Endothelial cell of umbilical vein (primary cell): ENCODE measurements at regions not wholly inside any gene's neighbourhood (a gene's known extent, or its start where the extent isn't known, plus 50 kb on each side); places are given as distances from the start of the nearest gene placed in this dataset.

Experiments
- BruUV-seq: library from RNA; stranded (reverse); fragments of 400-500 nt; replicated peaks from 2 replicates; lab custom pipeline; 2021; lab: Mats Ljungman, UMichigan
- CTCF ChIA-PET: fragments of 300-600, 350-600 bp; sonication (Branson Sonifier 250); formaldehyde crosslinking; loops from one replicate; lab custom pipeline; 2021; ENCODE audit warnings: antibody characterized with exemption, inconsistent platforms; lab: Charles Lee
- POLR2A ChIA-PET: fragments of 300-600, 350-600 bp; sonication (Branson Sonifier 250); formaldehyde crosslinking; loops from one replicate; lab custom pipeline; 2021; ENCODE audit warnings: antibody characterized with exemption, inconsistent platforms; lab: Charles Lee
- DNase-seq: peaks from one replicate; pipeline ENCODE4 v3.0.0-alpha.2; 2011; ENCODE audit warnings: low read depth, low spot score
- FAIRE-seq: peaks from 2 replicates; lab custom pipeline; 2011; peaks lifted over from hg19 to GRCh38; lab: Jason Lieb, UNC
- H2AFZ ChIP-seq: 2 replicates; pipeline ENCODE4 v1.6.0; 2012; ENCODE audit warnings: low read depth, low read length, control low read depth, inconsistent platforms
- H3K27ac ChIP-seq: 2 replicates; pipeline ENCODE4 v1.5.1; 2011; ENCODE audit warnings: low read depth, mild to moderate bottlenecking, control low read depth, low read length, moderate library complexity; ENCODE audit not compliant: insufficient read depth
- H3K27me3 ChIP-seq, 2 experiments: 2 replicates each; pipeline versions ENCODE4 v1.6.0 to v1.6.1; 2011; ENCODE audit warnings: low read length in 2 of 2, mixed read lengths in 1 of 2; ENCODE audit not compliant: control insufficient read depth in 2 of 2, insufficient read depth in 2 of 2
- H3K36me3 ChIP-seq, 2 experiments: 2 replicates in 1 of 2; 3 replicates in 1 of 2; pipeline ENCODE4 v1.5.1; 2011; ENCODE audit warnings: low read length in 2 of 2, mild to moderate bottlenecking in 1 of 2, moderate library complexity in 1 of 2; ENCODE audit not compliant: control insufficient read depth in 2 of 2, insufficient read depth in 2 of 2; ENCODE audit errors: extremely low read depth in 1 of 2
- H3K4me1 ChIP-seq: 3 replicates; pipeline ENCODE4 v1.5.1; 2011; ENCODE audit warnings: mild to moderate bottlenecking, low read length; ENCODE audit not compliant: control insufficient read depth, insufficient read depth; ENCODE audit errors: extremely low read depth
- H3K4me2 ChIP-seq: 2 replicates; pipeline ENCODE4 v1.6.1; 2011; ENCODE audit warnings: low read length, control low read depth, mixed read lengths; ENCODE audit not compliant: insufficient read depth
- H3K4me3 ChIP-seq, 3 experiments: fragments of 200-600 bp in 1 of 3; sonication (generic), shearing (Covaris generic) in 1 of 3; replicated peaks in 1 of 3; 2 replicates each; pipeline ENCODE4 v1.5.1; 2011 to 2016; ENCODE audit warnings: control low read depth in 3 of 3, low read length in 3 of 3, mild to moderate bottlenecking in 2 of 3, inconsistent platforms in 1 of 3, low read depth in 1 of 3, moderate library complexity in 1 of 3; ENCODE audit not compliant: insufficient read depth in 1 of 3
- H3K79me2 ChIP-seq: 2 replicates; pipeline ENCODE4 v1.6.0; 2012; ENCODE audit warnings: low read length, inconsistent platforms; ENCODE audit not compliant: control insufficient read depth, insufficient read depth
- H3K9ac ChIP-seq: replicated peaks from 2 replicates; pipeline ENCODE3; 2011; ENCODE audit warnings: low read length, control low read depth; ENCODE audit not compliant: insufficient read depth; ENCODE audit errors: extremely low read depth
- H3K9me1 ChIP-seq: replicated peaks from 3 replicates; pipeline ENCODE4 v1.6.0; 2011; ENCODE audit warnings: mild to moderate bottlenecking, low read length; ENCODE audit not compliant: control insufficient read depth, insufficient read depth; ENCODE audit errors: extremely low read depth
- H3K9me3 ChIP-seq: replicated peaks from 2 replicates; pipeline ENCODE4 v1.5.1; 2012; ENCODE audit warnings: low read length, inconsistent platforms; ENCODE audit not compliant: control insufficient read depth, insufficient read depth
- H4K20me1 ChIP-seq: replicated peaks from 2 replicates; pipeline ENCODE3; 2011; ENCODE audit warnings: mild to moderate bottlenecking, low read length; ENCODE audit not compliant: control insufficient read depth, insufficient read depth; ENCODE audit errors: extremely low read depth
- EZH2 ChIP-seq: IDR thresholded peaks from 2 replicates; pipeline ENCODE4 v1.6.1; 2012; ENCODE audit warnings: borderline replicate concordance, low read depth, mild to moderate bottlenecking, moderate library complexity, low read length, inconsistent platforms; ENCODE audit not compliant: severe bottlenecking
- FOS ChIP-seq: IDR thresholded peaks from 2 replicates; pipeline ENCODE4 v1.6.1; 2011; ENCODE audit warnings: mild to moderate bottlenecking, low read length, moderate library complexity, borderline replicate concordance; ENCODE audit not compliant: insufficient read depth
- GATA2 ChIP-seq: IDR thresholded peaks from 2 replicates; pipeline ENCODE4 v1.7.0; 2011; ENCODE audit warnings: low read depth, mild to moderate bottlenecking, moderate library complexity, mixed read lengths, low read length; ENCODE audit not compliant: insufficient read length, insufficient read depth
- JUN ChIP-seq: IDR thresholded peaks from 2 replicates; pipeline ENCODE4 v1.6.1; 2011; ENCODE audit warnings: borderline replicate concordance, low read depth; ENCODE audit not compliant: insufficient read length, insufficient read depth
- MYC ChIP-seq: IDR thresholded peaks from one replicate; pipeline ENCODE4 v1.6.1; 2011; ENCODE audit warnings: mild to moderate bottlenecking, low read depth, low read length
- POLR2A ChIP-seq: IDR thresholded peaks from 2 replicates; pipeline ENCODE4 v1.6.1; 2012; ENCODE audit warnings: low read depth, mild to moderate bottlenecking, control low read depth, low read length
- POLR2AphosphoS5 ChIP-seq: IDR thresholded peaks from 2 replicates; pipeline ENCODE4 v1.6.1; 2012; ENCODE audit warnings: low read depth, mild to moderate bottlenecking, control low read depth, low read length, moderate library complexity; ENCODE audit not compliant: insufficient read depth
- dilution Hi-C: fragments of 300-500 bp; cut with MboI; formaldehyde crosslinking; loops from one replicate; pipeline ENCODE4 v1.15.0; 2019; ENCODE audit warnings: low sequenced_read_pairs; ENCODE audit not compliant: extremely low pct_ligation_motif_present
- intact Hi-C: fragments of 100-400 bp; cut with micrococcal nuclease; formaldehyde crosslinking; loops from one replicate; pipeline ENCODE4 v1.10.0; 2022
- TF ChIP-seq, protein P1 (sequence below): IDR thresholded peaks from 2 replicates; pipeline ENCODE4 v1.6.1; 2011; ENCODE audit not compliant: insufficient read depth, insufficient read length
- TF ChIP-seq, protein P2 (sequence below), 2 donors: IDR thresholded peaks; 1 replicate in 1 of 2; 2 replicates in 1 of 2; pipeline ENCODE4 v1.5.1; 2011; ENCODE audit warnings: low read length in 2 of 2, mild to moderate bottlenecking in 2 of 2, moderate library complexity in 2 of 2, control low read depth in 1 of 2, inconsistent platforms in 1 of 2, low read depth in 1 of 2; ENCODE audit not compliant: insufficient read depth in 1 of 2; ENCODE audit errors: extremely low read depth in 1 of 2

DNA sequence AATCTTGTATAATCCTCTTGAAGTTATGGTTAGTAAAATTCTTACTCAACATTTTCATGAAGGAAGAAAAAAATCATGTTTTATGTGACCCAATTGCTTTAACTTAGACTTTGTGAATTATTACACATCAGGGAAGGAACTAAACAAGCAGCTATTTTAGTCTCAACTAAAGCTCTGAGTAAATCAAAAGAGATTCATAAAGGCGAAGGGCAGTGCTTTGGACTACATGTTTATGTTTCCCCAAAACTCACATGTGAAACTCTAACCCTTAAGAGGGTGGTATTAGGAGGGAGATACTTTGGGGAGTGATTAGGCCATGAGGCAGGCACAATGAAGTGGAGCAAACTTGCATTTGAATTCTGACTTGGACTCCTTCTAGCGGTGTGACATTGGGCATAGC is 283.7 kb upstream of the POU3F3 start:
- CTCF ChIA-PET = no interaction called here
- no peak overlapping the region for H3K4me2 ChIP-seq
- no peaks in the 10 kb centered on the region for H3K4me1 ChIP-seq
- no peaks in the 10 kb centered on the region for H3K9me1 ChIP-seq
- DNase-seq (no peak), FAIRE-seq (no peak)
- H3K4me3 ChIP-seq = no peak overlapping the region
- H3K79me2 ChIP-seq = no peaks in the 10 kb centered on the region
- no peaks in the 10 kb centered on the region for H3K36me3 ChIP-seq
- no peak overlapping the region for H3K9ac ChIP-seq
- intact Hi-C loops (no loop called here), dilution Hi-C loops (no loop called here)
- no peak overlapping the region for H3K27ac ChIP-seq
- no peak overlapping the region for H2AFZ ChIP-seq
- POLR2A ChIA-PET = no interaction called here
- TF ChIP-seq POLR2AphosphoS5 = no peak
- TF ChIP-seq GATA2 = no peak
- TF ChIP-seq JUN = no peak
- TF ChIP-seq, protein P1, sequence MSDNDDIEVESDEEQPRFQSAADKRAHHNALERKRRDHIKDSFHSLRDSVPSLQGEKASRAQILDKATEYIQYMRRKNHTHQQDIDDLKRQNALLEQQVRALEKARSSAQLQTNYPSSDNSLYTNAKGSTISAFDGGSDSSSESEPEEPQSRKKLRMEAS = no peak
- TF ChIP-seq POLR2A = no peak
- no peak for TF ChIP-seq EZH2
- TF ChIP-seq FOS = no peak
- TF ChIP-seq MYC = no peak
- TF ChIP-seq, protein P2, sequence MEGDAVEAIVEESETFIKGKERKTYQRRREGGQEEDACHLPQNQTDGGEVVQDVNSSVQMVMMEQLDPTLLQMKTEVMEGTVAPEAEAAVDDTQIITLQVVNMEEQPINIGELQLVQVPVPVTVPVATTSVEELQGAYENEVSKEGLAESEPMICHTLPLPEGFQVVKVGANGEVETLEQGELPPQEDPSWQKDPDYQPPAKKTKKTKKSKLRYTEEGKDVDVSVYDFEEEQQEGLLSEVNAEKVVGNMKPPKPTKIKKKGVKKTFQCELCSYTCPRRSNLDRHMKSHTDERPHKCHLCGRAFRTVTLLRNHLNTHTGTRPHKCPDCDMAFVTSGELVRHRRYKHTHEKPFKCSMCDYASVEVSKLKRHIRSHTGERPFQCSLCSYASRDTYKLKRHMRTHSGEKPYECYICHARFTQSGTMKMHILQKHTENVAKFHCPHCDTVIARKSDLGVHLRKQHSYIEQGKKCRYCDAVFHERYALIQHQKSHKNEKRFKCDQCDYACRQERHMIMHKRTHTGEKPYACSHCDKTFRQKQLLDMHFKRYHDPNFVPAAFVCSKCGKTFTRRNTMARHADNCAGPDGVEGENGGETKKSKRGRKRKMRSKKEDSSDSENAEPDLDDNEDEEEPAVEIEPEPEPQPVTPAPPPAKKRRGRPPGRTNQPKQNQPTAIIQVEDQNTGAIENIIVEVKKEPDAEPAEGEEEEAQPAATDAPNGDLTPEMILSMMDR (IDR thresholded peaks at IDR 0.05; ENCODE audit: extremely low read depth in 1 of 2, insufficient read depth in 1 of 2, low read depth in 1 of 2, low read length in 2 of 2) = no peak
- no TSS peak for BruUV-seq
- no peaks in the 10 kb centered on the region for H3K27me3 ChIP-seq
- H4K20me1 ChIP-seq = no peaks in the 10 kb centered on the region
- H3K9me3 ChIP-seq = peaks cover 9% of the 10 kb centered on the region
